SH-SY5Y (cell line): ENCODE measurements at regions not wholly inside any gene's neighbourhood (a gene's known extent, or its start where the extent isn't known, plus 50 kb on each side); places are given as distances from the start of the nearest gene placed in this dataset.

ENCODE experiments used
- GATA2 ChIP-seq: IDR thresholded peaks from 2 replicates; pipeline ENCODE4 v1.6.1; 2011; ENCODE audit warnings: mild to moderate bottlenecking, low read depth, low read length
- GATA3 ChIP-seq: IDR thresholded peaks from 2 replicates; pipeline ENCODE4 v1.6.1; 2011; ENCODE audit warnings: low read depth, mild to moderate bottlenecking, low read length, moderate library complexity

DNA sequence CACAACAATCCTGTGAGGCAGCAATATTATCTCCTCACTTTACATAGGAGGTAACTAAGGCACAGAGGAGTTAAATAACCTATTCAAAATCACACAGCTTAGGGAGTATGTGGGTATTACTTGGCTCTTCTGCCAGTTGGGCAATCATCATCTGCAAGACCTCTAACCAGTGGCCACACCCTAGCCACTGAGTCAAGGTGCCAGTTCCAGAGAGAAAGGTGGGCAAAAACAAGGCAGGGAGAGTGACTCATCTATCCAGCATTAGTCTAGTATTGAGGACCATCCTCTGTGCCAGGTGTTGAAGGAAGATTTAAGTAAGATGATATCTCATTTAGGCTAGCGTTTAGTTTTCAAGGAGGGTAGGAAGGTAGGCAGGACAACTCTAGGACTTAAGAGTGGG, 113.9 kb upstream of the EOLA2 start:
- TF ChIP-seq GATA3, result no peak
- no peak for TF ChIP-seq GATA2
